DOHH2 (cell line): ENCODE measurements at regions not wholly inside any gene's neighbourhood (a gene's known extent, or its start where the extent isn't known, plus 50 kb on each side); places are given as distances from the start of the nearest gene placed in this dataset.

Source experiments
- EZH2phosphoT487 ChIP-seq: fragments of 200-600 bp; sonication (generic); IDR thresholded peaks from 2 replicates; pipeline ENCODE4 v1.6.1; 2017; ENCODE audit warnings: borderline replicate concordance, mild to moderate bottlenecking, antibody characterized with exemption, low read length, moderate library complexity, mixed read lengths
- TF ChIP-seq, protein P1 (sequence below): fragments of 200-600 bp; sonication (generic); IDR thresholded peaks from one replicate; pipeline ENCODE4 v1.5.1; 2014; ENCODE audit warnings: antibody characterized with exemption, mild to moderate bottlenecking, low read depth, low read length; ENCODE audit not compliant: poor library complexity, severe bottlenecking

DNA sequence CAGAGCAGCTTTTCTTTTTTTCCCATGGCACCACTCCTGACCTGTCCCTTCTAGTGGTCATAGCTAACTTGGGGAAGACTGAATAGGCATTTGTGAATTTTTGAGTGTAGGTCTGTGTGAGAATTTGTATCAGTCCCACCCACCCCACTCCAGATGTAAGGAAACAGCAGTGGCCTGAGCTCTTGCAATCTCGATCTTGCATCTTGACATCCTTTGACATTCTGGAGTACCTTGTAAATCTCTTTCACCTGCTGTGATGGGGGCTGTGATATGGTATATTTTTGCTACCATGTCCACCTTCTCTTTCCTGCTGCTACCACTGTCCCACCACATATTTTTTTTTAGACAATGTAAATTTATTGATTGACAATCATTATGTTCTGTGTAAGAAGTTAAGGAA, 289.3 kb downstream of the MAP2K6 start:
- TF ChIP-seq, protein P1, sequence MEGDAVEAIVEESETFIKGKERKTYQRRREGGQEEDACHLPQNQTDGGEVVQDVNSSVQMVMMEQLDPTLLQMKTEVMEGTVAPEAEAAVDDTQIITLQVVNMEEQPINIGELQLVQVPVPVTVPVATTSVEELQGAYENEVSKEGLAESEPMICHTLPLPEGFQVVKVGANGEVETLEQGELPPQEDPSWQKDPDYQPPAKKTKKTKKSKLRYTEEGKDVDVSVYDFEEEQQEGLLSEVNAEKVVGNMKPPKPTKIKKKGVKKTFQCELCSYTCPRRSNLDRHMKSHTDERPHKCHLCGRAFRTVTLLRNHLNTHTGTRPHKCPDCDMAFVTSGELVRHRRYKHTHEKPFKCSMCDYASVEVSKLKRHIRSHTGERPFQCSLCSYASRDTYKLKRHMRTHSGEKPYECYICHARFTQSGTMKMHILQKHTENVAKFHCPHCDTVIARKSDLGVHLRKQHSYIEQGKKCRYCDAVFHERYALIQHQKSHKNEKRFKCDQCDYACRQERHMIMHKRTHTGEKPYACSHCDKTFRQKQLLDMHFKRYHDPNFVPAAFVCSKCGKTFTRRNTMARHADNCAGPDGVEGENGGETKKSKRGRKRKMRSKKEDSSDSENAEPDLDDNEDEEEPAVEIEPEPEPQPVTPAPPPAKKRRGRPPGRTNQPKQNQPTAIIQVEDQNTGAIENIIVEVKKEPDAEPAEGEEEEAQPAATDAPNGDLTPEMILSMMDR: no peak
- TF ChIP-seq EZH2phosphoT487: no peak
